LNCaP clone FGC (cell line): ENCODE measurements at regions not wholly inside any gene's neighbourhood (a gene's known extent, or its start where the extent isn't known, plus 50 kb on each side); places are given as distances from the start of the nearest gene placed in this dataset.
"Not testable (repeated sequence)": the region's sequence is repeated elsewhere in the genome, so short reads cannot be mapped to it uniquely, and the experiment has no call there.

ENCODE experiments used
- DNase-seq: peaks from one replicate; pipeline ENCODE4 v3.0.0-alpha.2; 2011; ENCODE audit warnings: low read depth
- H3K4me3 ChIP-seq: 2 replicates; pipeline ENCODE4 v1.5.1; 2011; ENCODE audit warnings: mild to moderate bottlenecking, low read depth, low read length, control low read depth
- TF ChIP-seq, protein P1 (sequence below): IDR thresholded peaks from 2 replicates; pipeline ENCODE4 v1.5.1; 2012; ENCODE audit warnings: mild to moderate bottlenecking; ENCODE audit not compliant: control insufficient read depth, insufficient read depth; ENCODE audit errors: extremely low read depth

GRCh38 chr6:1445650-1446330 is 56.4 kb downstream of the FOXF2 start:
- H3K4me3 ChIP-seq: no peak overlapping the region
- TF ChIP-seq, protein P1, sequence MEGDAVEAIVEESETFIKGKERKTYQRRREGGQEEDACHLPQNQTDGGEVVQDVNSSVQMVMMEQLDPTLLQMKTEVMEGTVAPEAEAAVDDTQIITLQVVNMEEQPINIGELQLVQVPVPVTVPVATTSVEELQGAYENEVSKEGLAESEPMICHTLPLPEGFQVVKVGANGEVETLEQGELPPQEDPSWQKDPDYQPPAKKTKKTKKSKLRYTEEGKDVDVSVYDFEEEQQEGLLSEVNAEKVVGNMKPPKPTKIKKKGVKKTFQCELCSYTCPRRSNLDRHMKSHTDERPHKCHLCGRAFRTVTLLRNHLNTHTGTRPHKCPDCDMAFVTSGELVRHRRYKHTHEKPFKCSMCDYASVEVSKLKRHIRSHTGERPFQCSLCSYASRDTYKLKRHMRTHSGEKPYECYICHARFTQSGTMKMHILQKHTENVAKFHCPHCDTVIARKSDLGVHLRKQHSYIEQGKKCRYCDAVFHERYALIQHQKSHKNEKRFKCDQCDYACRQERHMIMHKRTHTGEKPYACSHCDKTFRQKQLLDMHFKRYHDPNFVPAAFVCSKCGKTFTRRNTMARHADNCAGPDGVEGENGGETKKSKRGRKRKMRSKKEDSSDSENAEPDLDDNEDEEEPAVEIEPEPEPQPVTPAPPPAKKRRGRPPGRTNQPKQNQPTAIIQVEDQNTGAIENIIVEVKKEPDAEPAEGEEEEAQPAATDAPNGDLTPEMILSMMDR: no peak
- DNase-seq: no peak

DNA sequence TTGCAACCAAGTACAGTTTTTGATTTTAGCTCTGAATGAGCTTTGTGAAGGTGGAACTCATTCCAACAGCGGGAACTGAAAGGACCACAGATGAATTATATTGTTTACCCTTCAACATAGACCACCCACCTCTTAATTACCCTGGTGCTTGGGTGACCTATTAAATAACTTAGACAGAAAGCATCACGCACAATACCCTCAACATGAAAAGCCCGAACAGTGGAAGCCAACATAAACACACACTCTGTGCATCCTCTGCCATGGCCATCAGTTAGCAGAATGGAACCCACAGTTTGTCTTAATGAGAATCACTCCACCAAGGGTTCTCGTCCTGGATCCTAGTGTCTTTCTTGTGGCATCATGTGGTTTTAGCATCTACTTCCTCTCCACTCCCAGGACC is 60.5 kb downstream of the FOXF2 start:
- TF ChIP-seq, protein P1: no peak
- DNase-seq: no peak
- no peak overlapping the region for H3K4me3 ChIP-seq

DNA sequence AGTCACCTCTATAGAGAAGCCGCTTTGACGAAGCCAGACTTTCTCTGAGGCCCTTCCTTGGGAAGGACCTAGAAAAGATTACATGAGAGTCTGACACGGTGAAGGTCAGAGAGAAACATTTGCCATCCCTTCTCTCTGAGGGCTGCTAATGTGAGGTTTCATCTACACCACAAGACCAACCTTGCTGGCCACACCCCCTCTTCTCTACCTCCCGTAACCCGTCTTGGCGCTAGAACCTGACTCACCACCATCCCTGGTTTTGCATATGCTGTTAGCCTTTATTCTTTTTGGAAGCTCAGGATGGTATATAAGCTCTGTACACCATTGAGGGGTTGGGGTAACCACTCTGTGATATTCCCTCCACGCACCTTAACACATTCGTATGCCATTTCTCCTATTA is 63.6 kb downstream of the FOXF2 start:
- TF ChIP-seq, protein P1: no peak
- H3K4me3 ChIP-seq: no peak overlapping the region
- no peak for DNase-seq

DNA sequence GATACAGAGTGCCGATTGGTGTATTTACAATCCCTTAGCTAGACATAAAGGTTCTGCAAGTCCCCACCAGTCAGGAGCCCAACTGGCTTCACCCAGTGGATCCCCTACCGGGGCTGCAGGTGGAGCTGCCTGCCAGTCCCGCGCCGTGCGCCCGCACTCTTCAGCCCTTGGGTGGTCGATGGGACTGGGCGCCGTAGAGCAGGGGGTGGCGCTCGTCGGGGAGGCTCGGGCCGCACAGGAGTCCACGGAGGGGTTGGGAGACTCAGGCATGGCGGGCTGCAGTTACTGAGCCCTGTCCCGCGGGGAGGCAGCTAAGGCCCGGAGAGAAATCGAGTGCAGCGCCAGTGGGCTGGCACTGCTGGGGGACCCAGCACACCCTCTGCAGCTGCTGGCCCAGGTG is 67.4 kb downstream of the FOXF2 start:
- DNase-seq, H3K4me3 ChIP-seq: not testable (repeated sequence)

DNA sequence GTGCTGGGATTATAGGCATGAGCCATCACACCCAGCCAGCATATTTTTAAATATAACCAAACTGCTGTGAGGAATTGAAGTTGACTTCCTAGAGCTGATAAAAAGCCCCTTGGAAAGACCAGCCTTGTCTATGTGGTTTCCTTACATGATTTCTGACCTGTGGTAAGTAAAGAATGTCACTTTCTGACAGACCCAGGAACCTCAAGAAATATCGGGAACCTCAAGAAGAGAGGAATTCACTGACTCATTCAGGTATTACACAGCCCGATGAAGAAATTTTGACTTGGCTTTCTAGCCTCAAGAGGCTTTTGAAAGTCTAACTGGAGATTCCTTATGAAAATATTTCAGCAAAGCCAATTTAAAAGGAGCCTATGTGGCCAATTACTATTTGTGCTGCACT is 71.8 kb downstream of the FOXF2 start:
- DNase-seq: no peak
- H3K4me3 ChIP-seq: no peak overlapping the region
- TF ChIP-seq, protein P1: no peak

DNA sequence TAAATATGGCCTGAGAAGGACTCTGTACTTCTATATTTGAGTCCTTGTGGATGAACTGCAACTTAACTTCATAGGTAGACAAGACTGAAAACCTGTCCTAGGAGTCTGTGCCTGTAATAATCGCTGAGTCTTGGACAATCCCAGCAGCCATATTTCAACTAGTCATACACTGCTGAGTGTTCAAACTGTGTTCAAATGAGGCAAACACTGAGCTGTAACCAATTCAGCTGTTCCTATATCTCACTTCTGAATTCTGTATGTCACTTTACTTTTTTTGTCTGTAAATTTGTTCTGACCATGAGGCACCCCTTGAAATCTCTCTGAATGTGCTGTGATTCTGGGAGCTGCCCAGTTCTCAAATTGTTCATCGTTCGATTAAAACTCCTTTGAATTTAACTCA is 72.4 kb downstream of the FOXF2 start:
- no peak overlapping the region for H3K4me3 ChIP-seq
- TF ChIP-seq, protein P1: no peak
- no peak for DNase-seq

DNA sequence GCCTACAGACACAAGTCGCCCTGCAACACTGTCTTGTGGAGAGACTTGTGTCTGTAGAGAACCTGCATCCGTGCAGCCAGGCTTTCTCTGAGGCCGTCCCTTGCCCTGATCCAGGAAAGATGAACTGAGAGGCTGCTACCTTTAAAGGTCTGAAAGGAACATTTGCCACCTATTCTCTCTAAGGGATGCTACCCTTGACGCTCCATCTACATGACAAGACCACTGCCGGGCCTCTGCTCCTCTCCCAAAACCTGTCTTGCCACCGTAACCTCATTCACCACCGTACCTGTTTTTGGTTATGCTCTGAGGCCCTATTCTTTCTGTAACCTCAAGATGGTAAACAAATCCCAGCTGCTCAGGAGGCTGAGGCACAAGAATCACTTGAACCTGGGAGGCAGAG is 73.9 kb downstream of the FOXF2 start:
- no peak overlapping the region for H3K4me3 ChIP-seq
- DNase-seq: no peak
- TF ChIP-seq, protein P1: no peak
